Smooth muscle cell (in vitro differentiated cells): ENCODE measurements at regions not wholly inside any gene's neighbourhood (a gene's known extent, or its start where the extent isn't known, plus 50 kb on each side); places are given as distances from the start of the nearest gene placed in this dataset.

Experiments
- DNase-seq: peaks from one replicate; lab custom pipeline; 2025; ENCODE audit not compliant: unreplicated experiment; lab: John Stamatoyannopoulos, UW
- H2AFZ ChIP-seq: fragments of 200-600 bp; sonication (generic); 2 replicates; pipeline ENCODE4 v1.6.0; 2016; ENCODE audit warnings: antibody characterized with exemption, low read depth, mild to moderate bottlenecking
- H3F3A ChIP-seq: fragments of 200-600 bp; sonication (generic); 2 replicates; pipeline ENCODE4 v1.6.0; 2017; ENCODE audit warnings: antibody characterized with exemption, low read depth
- H3K27ac ChIP-seq: fragments of 200-600 bp; sonication (generic); 2 replicates; pipeline ENCODE4 v1.5.1; 2016; ENCODE audit warnings: low read depth, mild to moderate bottlenecking
- H3K27me3 ChIP-seq: fragments of 200-600 bp; sonication (generic); 2 replicates; pipeline ENCODE4 v1.6.1; 2016; ENCODE audit warnings: low read depth, mild to moderate bottlenecking
- H3K36me3 ChIP-seq: fragments of 200-600 bp; sonication (generic); 2 replicates; pipeline ENCODE4 v1.5.1; 2016; ENCODE audit warnings: low read depth
- H3K4me1 ChIP-seq: fragments of 200-600 bp; sonication (generic); 2 replicates; pipeline ENCODE4 v1.5.1; 2016; ENCODE audit warnings: low read depth
- H3K4me2 ChIP-seq: fragments of 200-600 bp; sonication (generic); 2 replicates; pipeline ENCODE4 v1.6.0; 2016; ENCODE audit warnings: mild to moderate bottlenecking
- H3K4me3 ChIP-seq: fragments of 200-600 bp; sonication (generic); 2 replicates; pipeline ENCODE4 v1.5.1; 2016; ENCODE audit warnings: mild to moderate bottlenecking
- H3K79me2 ChIP-seq: fragments of 200-600 bp; sonication (generic); 2 replicates; pipeline ENCODE4 v1.6.0; 2016; ENCODE audit warnings: low read depth, mild to moderate bottlenecking
- H3K9ac ChIP-seq: fragments of 200-600 bp; sonication (generic); 2 replicates; pipeline ENCODE4 v1.6.0; 2016; ENCODE audit warnings: low read depth
- H3K9me3 ChIP-seq: fragments of 200-600 bp; sonication (generic); replicated peaks from 2 replicates; pipeline ENCODE4 v1.5.1; 2016; ENCODE audit warnings: low read depth
- H4K20me1 ChIP-seq: fragments of 200-600 bp; sonication (generic); 2 replicates; pipeline ENCODE4 v1.6.0; 2016; ENCODE audit warnings: low read depth
- WGBS: methylation state at CpG from one replicate; pipeline ENCODE4 v1.1.7; 2016; ENCODE audit warnings: low lambda C conversion rate; 5-methylcytosine and 5-hydroxymethylcytosine counted together
- TF ChIP-seq, protein P1 (sequence below): fragments of 200-600 bp; sonication (generic); IDR thresholded peaks from 2 replicates; pipeline ENCODE4 v1.5.1; 2017; ENCODE audit warnings: borderline replicate concordance, mild to moderate bottlenecking, antibody characterized with exemption; ENCODE audit not compliant: insufficient read depth, poor library complexity, severe bottlenecking

GRCh38 chr9:26356491-26356890 lies 536.1 kb downstream of the CAAP1 start:
- no peaks in the 10 kb centered on the region for H3F3A ChIP-seq
- H3K27me3 ChIP-seq: no peaks in the 10 kb centered on the region
- no peak overlapping the region for H2AFZ ChIP-seq
- no peaks in the 10 kb centered on the region for H4K20me1 ChIP-seq
- TF ChIP-seq, protein P1, sequence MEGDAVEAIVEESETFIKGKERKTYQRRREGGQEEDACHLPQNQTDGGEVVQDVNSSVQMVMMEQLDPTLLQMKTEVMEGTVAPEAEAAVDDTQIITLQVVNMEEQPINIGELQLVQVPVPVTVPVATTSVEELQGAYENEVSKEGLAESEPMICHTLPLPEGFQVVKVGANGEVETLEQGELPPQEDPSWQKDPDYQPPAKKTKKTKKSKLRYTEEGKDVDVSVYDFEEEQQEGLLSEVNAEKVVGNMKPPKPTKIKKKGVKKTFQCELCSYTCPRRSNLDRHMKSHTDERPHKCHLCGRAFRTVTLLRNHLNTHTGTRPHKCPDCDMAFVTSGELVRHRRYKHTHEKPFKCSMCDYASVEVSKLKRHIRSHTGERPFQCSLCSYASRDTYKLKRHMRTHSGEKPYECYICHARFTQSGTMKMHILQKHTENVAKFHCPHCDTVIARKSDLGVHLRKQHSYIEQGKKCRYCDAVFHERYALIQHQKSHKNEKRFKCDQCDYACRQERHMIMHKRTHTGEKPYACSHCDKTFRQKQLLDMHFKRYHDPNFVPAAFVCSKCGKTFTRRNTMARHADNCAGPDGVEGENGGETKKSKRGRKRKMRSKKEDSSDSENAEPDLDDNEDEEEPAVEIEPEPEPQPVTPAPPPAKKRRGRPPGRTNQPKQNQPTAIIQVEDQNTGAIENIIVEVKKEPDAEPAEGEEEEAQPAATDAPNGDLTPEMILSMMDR: no peak
- no peaks in the 10 kb centered on the region for H3K9me3 ChIP-seq
- H3K27ac ChIP-seq: no peak overlapping the region
- H3K36me3 ChIP-seq: no peaks in the 10 kb centered on the region
- H3K4me2 ChIP-seq: no peak overlapping the region
- WGBS: 78% methylated on average over 2 of the region's 2 CpGs
- no peaks in the 10 kb centered on the region for H3K4me1 ChIP-seq
- H3K4me3 ChIP-seq: no peak overlapping the region
- no peak overlapping the region for H3K9ac ChIP-seq
- H3K79me2 ChIP-seq: no peaks in the 10 kb centered on the region
- DNase-seq: no peak

DNA sequence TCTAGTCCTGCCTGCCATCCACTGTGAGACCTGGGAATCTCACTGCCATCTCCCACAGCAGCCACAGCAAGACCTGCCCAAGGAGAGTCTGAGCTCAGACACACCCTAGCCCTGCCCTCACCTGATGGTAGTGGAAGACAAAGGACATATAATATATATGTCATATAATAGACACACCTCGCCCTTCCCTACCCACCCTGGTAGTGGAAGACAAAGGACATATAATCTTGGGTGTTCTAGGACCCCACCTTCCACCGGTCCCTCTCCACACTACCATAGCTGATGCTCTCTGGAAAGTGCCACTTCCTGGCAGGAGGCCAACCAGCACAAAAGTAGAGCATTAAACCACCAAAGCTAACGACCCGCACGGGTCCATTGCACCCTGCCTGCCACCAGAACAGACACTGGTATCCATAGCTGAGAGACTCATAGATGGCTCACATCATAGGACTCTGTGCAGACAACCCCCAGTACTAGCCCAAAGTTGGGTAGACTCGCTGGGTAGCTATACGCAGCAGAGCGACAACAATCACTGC lies 545.6 kb downstream of the CAAP1 start:
- no peak for DNase-seq
- H2AFZ ChIP-seq: no peak overlapping the region
- H4K20me1 ChIP-seq: no peaks in the 10 kb centered on the region
- H3K36me3 ChIP-seq: no peaks in the 10 kb centered on the region
- no peaks in the 10 kb centered on the region for H3F3A ChIP-seq
- H3K4me1 ChIP-seq: no peaks in the 10 kb centered on the region
- no peak overlapping the region for H3K9ac ChIP-seq
- H3K4me2 ChIP-seq: no peak overlapping the region
- 89% methylated on average over 8 of the region's 8 CpGs for WGBS
- no peak overlapping the region for H3K4me3 ChIP-seq
- no peaks in the 10 kb centered on the region for H3K9me3 ChIP-seq
- H3K79me2 ChIP-seq: no peaks in the 10 kb centered on the region
- no peak overlapping the region for H3K27ac ChIP-seq
- no peaks in the 10 kb centered on the region for H3K27me3 ChIP-seq
- TF ChIP-seq, protein P1: no peak

GRCh38 chr9:26341545-26341944 lies 551.1 kb downstream of the CAAP1 start:
- Histone ChIP-seq H3K27ac (no peak overlapping the region), H3K4me2 (no peak overlapping the region), H3K79me2 (no peaks in the 10 kb centered on the region), H3K9ac (no peak overlapping the region), H3K4me1 (no peaks in the 10 kb centered on the region), H4K20me1 (no peaks in the 10 kb centered on the region), H2AFZ (no peak overlapping the region), H3K9me3 (no peaks in the 10 kb centered on the region), H3K27me3 (no peaks in the 10 kb centered on the region), H3K36me3 (no peaks in the 10 kb centered on the region), H3K4me3 (no peak overlapping the region), H3F3A (no peaks in the 10 kb centered on the region)
- no peak for DNase-seq
- WGBS: 95% methylated on average over 1 of the region's 1 CpG
- TF ChIP-seq, protein P1: no peak

DNA sequence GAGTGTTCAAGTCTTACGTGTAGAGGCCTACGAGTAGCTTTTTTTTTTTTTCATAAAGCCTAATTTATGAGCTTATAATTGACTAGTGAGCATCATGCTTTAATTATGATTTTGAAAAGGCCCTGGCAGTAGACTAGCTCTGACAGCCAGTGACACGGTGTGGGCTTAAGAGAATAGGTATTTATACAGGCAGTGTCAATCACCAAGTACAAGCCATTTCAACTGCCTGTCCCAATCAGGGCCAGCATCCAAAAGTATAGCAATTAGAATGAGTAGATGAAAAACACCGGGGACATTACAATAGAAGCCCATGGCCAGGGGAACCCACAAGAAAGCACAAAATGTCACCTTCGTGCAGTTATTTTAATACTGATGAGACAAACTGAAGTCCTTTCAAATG lies 552.8 kb downstream of the CAAP1 start:
- Histone ChIP-seq H3K79me2 (no peaks in the 10 kb centered on the region), H3K4me3 (no peak overlapping the region), H3K27ac (no peak overlapping the region), H3K4me1 (no peaks in the 10 kb centered on the region), H4K20me1 (no peaks in the 10 kb centered on the region), H3K27me3 (no peaks in the 10 kb centered on the region), H3K4me2 (no peak overlapping the region), H3K9me3 (no peaks in the 10 kb centered on the region), H2AFZ (no peak overlapping the region), H3F3A (no peaks in the 10 kb centered on the region), H3K9ac (no peak overlapping the region), H3K36me3 (no peaks in the 10 kb centered on the region)
- TF ChIP-seq, protein P1: no peak
- no peak for DNase-seq
- whole genome bisulfite sequencing: 85% methylated on average over 5 of the region's 5 CpGs
